Neutrophil (primary cell): ENCODE measurements at regions not wholly inside any gene's neighbourhood (a gene's known extent, or its start where the extent isn't known, plus 50 kb on each side); places are given as distances from the start of the nearest gene placed in this dataset.

Experiments used
- H3K27ac ChIP-seq: fragments of 200-600 bp; sonication (generic); 2 replicates; pipeline ENCODE4 v1.5.1; 2016; ENCODE audit warnings: mild to moderate bottlenecking, moderate library complexity
- H3K27me3 ChIP-seq: fragments of 200-600 bp; sonication (generic); 2 replicates; pipeline ENCODE4 v1.6.0; 2016; ENCODE audit warnings: mild to moderate bottlenecking
- H3K36me3 ChIP-seq: fragments of 200-600 bp; sonication (generic); 2 replicates; pipeline ENCODE4 v1.5.1; 2017
- H3K4me1 ChIP-seq, 2 experiments: fragments of 200-600 bp in 1 of 2; sonication (generic) in 1 of 2; 1 replicate in 1 of 2; 2 replicates in 1 of 2; pipeline versions ENCODE4 v1.5.1 to v1.6.1; 2013 to 2016; ENCODE audit warnings: low read depth in 1 of 2, low read length in 1 of 2, mild to moderate bottlenecking in 1 of 2, moderate library complexity in 1 of 2; ENCODE audit not compliant: control insufficient read depth in 1 of 2, insufficient read depth in 1 of 2
- H3K4me3 ChIP-seq, 2 experiments: fragments of 200-600 bp in 1 of 2; sonication (generic) in 1 of 2; 1 replicate in 1 of 2; 2 replicates in 1 of 2; pipeline ENCODE4 v1.5.1; 2013 to 2016; ENCODE audit warnings: low read depth in 1 of 2, low read length in 1 of 2, mild to moderate bottlenecking in 1 of 2, moderate library complexity in 1 of 2
- H3K9me3 ChIP-seq: fragments of 200-600 bp; sonication (generic); 2 replicates; pipeline ENCODE4 v1.5.1; 2016
- CTCF ChIP-seq: fragments of 200-600 bp; sonication (generic); IDR thresholded peaks from 2 replicates; pipeline ENCODE4 v1.5.1; 2016; ENCODE audit warnings: antibody characterized with exemption

DNA sequence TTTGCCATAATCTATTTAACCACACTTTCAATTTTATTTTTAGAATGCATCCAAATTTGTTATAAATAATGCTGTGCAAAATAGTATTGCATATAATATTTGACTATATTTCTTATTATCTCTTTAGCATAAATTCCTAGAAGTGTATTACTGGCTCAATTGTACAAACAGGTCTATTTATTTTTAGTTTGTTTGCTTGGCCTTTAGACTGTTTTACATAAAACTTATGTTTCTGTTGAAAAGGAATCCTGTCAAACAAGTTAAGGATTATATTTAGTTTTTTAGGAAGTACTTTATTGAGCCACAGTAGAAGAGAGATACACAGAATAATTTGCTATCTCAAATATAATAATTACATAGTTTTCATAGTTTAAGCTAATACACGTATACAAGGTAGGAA, 413.8 kb downstream of the GBA3 start:
- Histone ChIP-seq H3K4me1 (no peaks in the 10 kb centered on the region), H3K9me3 (no peaks in the 10 kb centered on the region), H3K27me3 (no peaks in the 10 kb centered on the region), H3K36me3 (no peaks in the 10 kb centered on the region), H3K27ac (no peak overlapping the region), H3K4me3 (no peak overlapping the region)
- TF ChIP-seq CTCF, result no peak

DNA sequence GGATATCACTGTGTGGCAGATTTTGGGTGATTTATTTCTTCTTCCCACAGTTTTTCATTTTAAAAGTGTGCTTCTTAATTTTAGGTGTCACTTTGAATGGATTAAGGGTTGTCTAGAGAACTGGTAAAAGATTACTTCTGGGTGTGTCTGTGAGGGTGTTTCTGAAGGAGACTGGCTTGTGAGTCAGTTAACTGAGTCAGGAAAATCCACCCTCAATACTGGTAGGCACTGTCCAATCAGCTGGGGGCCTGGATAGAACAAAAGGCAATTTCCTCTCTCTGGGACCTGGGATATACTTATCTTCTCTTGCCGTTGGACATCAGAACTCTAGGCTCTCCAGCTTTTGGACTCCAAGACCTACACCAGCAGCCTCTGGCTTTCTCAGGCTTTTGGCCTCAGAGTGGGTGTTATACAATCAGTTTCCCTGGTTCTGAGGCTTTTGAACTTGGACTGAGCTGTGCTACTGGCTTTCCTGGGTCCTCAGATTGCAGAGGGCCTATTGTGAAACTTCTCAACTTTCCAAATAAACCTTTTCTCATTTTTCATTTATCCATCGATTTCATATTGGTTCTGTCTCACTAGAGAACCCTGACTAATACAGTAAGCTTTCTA, 413.1 kb downstream of the GBA3 start:
- H3K9me3 ChIP-seq, result no peaks in the 10 kb centered on the region
- H3K4me3 ChIP-seq, result no peak overlapping the region
- no peak overlapping the region for H3K27ac ChIP-seq
- no peak for TF ChIP-seq CTCF
- no peaks in the 10 kb centered on the region for H3K27me3 ChIP-seq
- H3K4me1 ChIP-seq, result no peaks in the 10 kb centered on the region
- no peaks in the 10 kb centered on the region for H3K36me3 ChIP-seq

DNA sequence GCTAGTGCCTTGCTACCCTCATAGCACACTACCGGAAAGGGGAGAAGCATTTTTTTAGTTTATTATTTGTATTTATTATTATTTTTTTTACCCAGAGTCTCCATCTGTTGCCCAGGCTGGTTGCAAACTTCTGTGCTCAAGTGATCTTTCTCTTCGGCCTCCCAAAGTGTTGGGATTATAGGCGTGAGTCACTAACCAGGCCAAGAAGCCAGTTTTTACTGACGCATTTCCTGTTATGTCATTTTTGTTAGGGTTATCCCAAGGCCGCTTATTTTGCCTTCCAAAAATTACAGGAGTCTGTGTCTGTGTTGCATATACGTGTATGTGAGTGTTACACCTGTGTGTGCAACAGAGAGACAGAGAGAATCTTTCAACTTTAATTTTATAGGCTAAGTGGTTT, 404.5 kb downstream of the GBA3 start:
- TF ChIP-seq CTCF, result no peak
- no peaks in the 10 kb centered on the region for H3K36me3 ChIP-seq
- H3K27me3 ChIP-seq, result no peaks in the 10 kb centered on the region
- no peak overlapping the region for H3K4me3 ChIP-seq
- H3K4me1 ChIP-seq, result no peaks in the 10 kb centered on the region
- H3K9me3 ChIP-seq, result no peaks in the 10 kb centered on the region
- H3K27ac ChIP-seq, result no peak overlapping the region

DNA sequence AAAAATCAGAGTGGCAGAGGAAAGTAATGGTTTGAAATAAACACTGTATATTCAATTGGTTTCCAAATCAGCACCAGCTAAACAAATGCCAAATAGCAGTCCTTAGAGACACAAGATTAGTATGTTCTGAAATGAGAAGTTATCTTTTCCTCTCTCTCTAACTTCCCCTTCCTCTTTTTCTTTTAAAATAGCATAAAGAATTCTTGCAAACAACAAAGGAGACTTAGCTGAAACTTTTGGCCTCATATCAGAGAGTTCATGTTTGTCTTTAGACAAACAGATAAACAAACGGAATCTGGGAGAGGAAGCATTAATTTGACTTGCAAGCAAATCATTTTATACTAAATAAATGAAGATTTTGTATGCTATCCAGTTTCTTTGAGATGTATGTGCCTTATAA, 399.0 kb downstream of the GBA3 start:
- H3K27me3 ChIP-seq, result no peaks in the 10 kb centered on the region
- no peak for TF ChIP-seq CTCF
- no peaks in the 10 kb centered on the region for H3K36me3 ChIP-seq
- H3K4me3 ChIP-seq, result no peak overlapping the region
- H3K9me3 ChIP-seq, result no peaks in the 10 kb centered on the region
- no peak overlapping the region for H3K27ac ChIP-seq
- H3K4me1 ChIP-seq, result no peaks in the 10 kb centered on the region

GRCh38 chr4:23085249-23085568, 392.5 kb downstream of the GBA3 start:
- no peak overlapping the region for H3K27ac ChIP-seq
- no peak for TF ChIP-seq CTCF

More at GRCh38 chr4:23085249-23085568, 392.5 kb downstream of the GBA3 start:
- no peaks in the 10 kb centered on the region for H3K4me1 ChIP-seq
- H3K9me3 ChIP-seq, result no peaks in the 10 kb centered on the region
- no peaks in the 10 kb centered on the region for H3K27me3 ChIP-seq
- no peaks in the 10 kb centered on the region for H3K36me3 ChIP-seq
- H3K4me3 ChIP-seq, result no peak overlapping the region
